WTC11 (cell line): ENCODE measurements at regions not wholly inside any gene's neighbourhood (a gene's known extent, or its start where the extent isn't known, plus 50 kb on each side); places are given as distances from the start of the nearest gene placed in this dataset.

Experiments used
- ATF6 ChIP-seq: sonication (generic); formaldehyde crosslinking; IDR thresholded peaks from 2 replicates; pipeline ENCODE4 v1.8.1; 2023; ENCODE audit warnings: mild to moderate bottlenecking, missing genetic modification reagents
- CREB1 ChIP-seq: sonication (generic); formaldehyde crosslinking; IDR thresholded peaks from 2 replicates; pipeline ENCODE4 v1.8.0; 2023; ENCODE audit warnings: mild to moderate bottlenecking, missing genetic modification reagents
- CTCF ChIP-seq: fragments of 200-600 bp; IDR thresholded peaks from 2 replicates; pipeline ENCODE4 v1.8.0; 2022; ENCODE audit warnings: antibody characterized with exemption
- ESRRA ChIP-seq: sonication (generic); formaldehyde crosslinking; IDR thresholded peaks from 2 replicates; pipeline ENCODE4 v1.8.1; 2022; ENCODE audit warnings: mild to moderate bottlenecking, missing genetic modification reagents, borderline replicate concordance
- HMGXB4 ChIP-seq: sonication (generic); formaldehyde crosslinking; IDR thresholded peaks from 2 replicates; pipeline ENCODE4 v1.8.1; 2023; ENCODE audit warnings: mild to moderate bottlenecking, moderate library complexity, missing genetic modification reagents
- MAX ChIP-seq: sonication (generic); formaldehyde crosslinking; IDR thresholded peaks from 2 replicates; pipeline ENCODE4 v1.8.0; 2022; ENCODE audit warnings: mild to moderate bottlenecking, missing genetic modification reagents
- MXD4 ChIP-seq: fragments of 250-450 bp; sonication (Bioruptor Pico); IDR thresholded peaks from 2 replicates; pipeline ENCODE4 v1.8.0; 2021; ENCODE audit warnings: mild to moderate bottlenecking, moderate library complexity, borderline replicate concordance
- SMAD4 ChIP-seq: sonication (generic); formaldehyde crosslinking; IDR thresholded peaks from 2 replicates; pipeline ENCODE4 v1.8.0; 2022; ENCODE audit warnings: mild to moderate bottlenecking, missing genetic modification reagents
- SP1 ChIP-seq: sonication (generic); formaldehyde crosslinking; conservative IDR thresholded peaks from 2 replicates; pipeline ENCODE4 v1.8.1; 2022; ENCODE audit warnings: missing genetic modification reagents
- USF2 ChIP-seq: sonication (generic); formaldehyde crosslinking; IDR thresholded peaks from 2 replicates; pipeline ENCODE4 v1.8.1; 2023; ENCODE audit warnings: mild to moderate bottlenecking, missing genetic modification reagents, moderate library complexity
- ZBTB21 ChIP-seq: sonication (generic); formaldehyde crosslinking; IDR thresholded peaks from 2 replicates; pipeline ENCODE4 v1.8.1; 2023; ENCODE audit warnings: mild to moderate bottlenecking, missing genetic modification reagents, borderline replicate concordance
- ZNF281 ChIP-seq: sonication (generic); formaldehyde crosslinking; IDR thresholded peaks from 2 replicates; pipeline ENCODE4 v1.8.0; 2023; ENCODE audit warnings: mild to moderate bottlenecking, missing genetic modification reagents

- TF ChIP-seq CTCF (no peak), ZNF281 (CRISPR knock-in tag) (no peak), SMAD4 (no peak), MAX (CRISPR knock-in tag) (no peak), ESRRA (CRISPR knock-in tag) (no peak), USF2 (CRISPR knock-in tag) (no peak), CREB1 (CRISPR knock-in tag) (no peak), ZBTB21 (CRISPR knock-in tag) (no peak), SP1 (CRISPR knock-in tag) (no peak), ATF6 (no peak), HMGXB4 (no peak), MXD4 (CRISPR knock-in tag) (no peak)
These were observed 509.8 kb downstream of the ARAP2 start for GRCh38 chr4:35734381-35735098.
